ENCODE measurements at regions not wholly inside any gene's neighbourhood (a gene's known extent, or its start where the extent isn't known, plus 50 kb on each side); places are given as distances from the start of the nearest gene placed in this dataset.

- no peak overlapping the region for H3K4me3 Mint-ChIP-seq
Measured at GRCh38 chr11:112398798-112399478, 138.3 kb upstream of the PLET1 start.

DNA sequence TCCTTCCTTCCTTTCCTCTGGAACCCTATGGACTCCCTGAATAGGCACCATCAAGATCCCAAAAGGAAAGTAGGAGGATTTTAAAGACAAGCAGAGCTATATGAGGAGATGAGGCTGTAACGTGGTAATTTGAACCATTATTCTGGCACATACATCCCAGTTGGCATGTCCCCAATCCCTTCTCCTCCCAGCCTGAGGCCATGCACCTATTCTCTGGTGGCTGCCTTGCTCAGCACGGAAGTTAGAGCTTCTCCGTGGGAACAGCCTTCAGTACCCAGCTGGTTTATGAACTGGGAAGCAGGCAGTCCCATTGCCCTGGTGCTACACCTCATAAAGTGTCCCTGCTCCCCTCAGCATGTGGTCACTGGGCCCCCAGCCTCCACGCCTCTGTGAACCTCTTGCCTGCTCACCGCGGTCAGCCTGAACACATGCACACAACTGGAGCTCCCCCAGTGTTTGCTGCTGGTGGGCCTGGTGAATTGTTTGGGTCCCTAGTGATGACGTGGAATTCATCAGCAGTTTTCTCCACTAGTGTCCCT, 139.9 kb upstream of the PLET1 start:
- Mint-ChIP-seq H3K27me3 (ENCODE audit: low read depth) (peaks cover 24% of the 10 kb centered on the region), H3K9me3 (no peaks in the 10 kb centered on the region)

More at GRCh38 chr11:112398798-112399478, 138.3 kb upstream of the PLET1 start:
- H3K27ac Mint-ChIP-seq (ENCODE audit: unreplicated experiment): no peak overlapping the region
- DNase-seq (ENCODE audit: low read depth, low spot score): no peak
- H3K27me3 Mint-ChIP-seq (ENCODE audit: low read depth): peaks cover 25% of the 10 kb centered on the region
- TF ChIP-seq, protein P1, sequence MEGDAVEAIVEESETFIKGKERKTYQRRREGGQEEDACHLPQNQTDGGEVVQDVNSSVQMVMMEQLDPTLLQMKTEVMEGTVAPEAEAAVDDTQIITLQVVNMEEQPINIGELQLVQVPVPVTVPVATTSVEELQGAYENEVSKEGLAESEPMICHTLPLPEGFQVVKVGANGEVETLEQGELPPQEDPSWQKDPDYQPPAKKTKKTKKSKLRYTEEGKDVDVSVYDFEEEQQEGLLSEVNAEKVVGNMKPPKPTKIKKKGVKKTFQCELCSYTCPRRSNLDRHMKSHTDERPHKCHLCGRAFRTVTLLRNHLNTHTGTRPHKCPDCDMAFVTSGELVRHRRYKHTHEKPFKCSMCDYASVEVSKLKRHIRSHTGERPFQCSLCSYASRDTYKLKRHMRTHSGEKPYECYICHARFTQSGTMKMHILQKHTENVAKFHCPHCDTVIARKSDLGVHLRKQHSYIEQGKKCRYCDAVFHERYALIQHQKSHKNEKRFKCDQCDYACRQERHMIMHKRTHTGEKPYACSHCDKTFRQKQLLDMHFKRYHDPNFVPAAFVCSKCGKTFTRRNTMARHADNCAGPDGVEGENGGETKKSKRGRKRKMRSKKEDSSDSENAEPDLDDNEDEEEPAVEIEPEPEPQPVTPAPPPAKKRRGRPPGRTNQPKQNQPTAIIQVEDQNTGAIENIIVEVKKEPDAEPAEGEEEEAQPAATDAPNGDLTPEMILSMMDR (conservative IDR thresholded peaks at IDR 0.05): no peak
- H3K9me3 Mint-ChIP-seq: no peaks in the 10 kb centered on the region
- peaks cover 12% of the 10 kb centered on the region for H3K4me1 Mint-ChIP-seq
- no peaks in the 10 kb centered on the region for H3K36me3 Mint-ChIP-seq (ENCODE audit: low read depth)

DNA sequence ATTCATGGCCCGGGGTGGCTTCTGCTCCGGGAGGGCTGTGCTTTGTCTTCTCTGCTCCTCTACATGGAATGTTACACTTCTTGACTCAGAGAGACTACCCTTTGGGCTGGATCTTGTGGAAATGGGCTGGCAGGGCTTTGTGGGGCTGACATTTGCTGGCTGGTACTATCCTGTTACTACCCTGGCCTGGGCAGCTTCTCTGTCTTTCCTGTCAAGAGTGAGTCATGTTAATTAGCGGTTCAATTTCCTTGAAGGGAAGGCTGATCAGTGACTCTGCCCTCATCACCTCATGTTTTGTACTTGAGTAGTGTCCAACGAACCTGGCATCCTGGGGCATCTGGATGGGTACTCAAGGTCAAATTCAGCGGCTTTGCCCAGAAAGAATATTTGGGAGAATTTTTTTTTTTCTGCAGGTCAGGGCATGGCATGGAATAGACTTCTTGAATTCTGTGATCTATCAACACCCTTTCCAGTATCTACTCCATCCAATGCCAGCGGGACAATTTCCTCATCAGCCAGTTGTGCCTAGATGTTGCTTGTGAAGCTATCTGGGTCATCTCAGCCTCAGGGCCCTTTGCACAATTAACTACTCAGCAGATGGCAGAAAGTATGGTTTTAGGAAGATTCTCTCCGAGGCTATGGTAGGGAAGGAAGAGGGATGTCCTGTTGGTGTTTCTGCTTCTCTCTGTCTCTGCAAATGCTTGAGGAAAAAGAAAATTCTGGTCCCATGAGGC, 140.5 kb upstream of the PLET1 start:
- TF ChIP-seq, protein P1 (conservative IDR thresholded peaks at IDR 0.05): no peak
- no peak for DNase-seq (ENCODE audit: low read depth, low spot score)
- peaks cover 19% of the 10 kb centered on the region for H3K27me3 Mint-ChIP-seq (ENCODE audit: low read depth)
- H3K36me3 Mint-ChIP-seq (ENCODE audit: low read depth): no peaks in the 10 kb centered on the region
- H3K4me1 Mint-ChIP-seq: peaks cover 12% of the 10 kb centered on the region
- no peaks in the 10 kb centered on the region for H3K9me3 Mint-ChIP-seq
- H3K27ac Mint-ChIP-seq (ENCODE audit: unreplicated experiment): no peak overlapping the region
- no peak overlapping the region for H3K4me3 Mint-ChIP-seq

More for the DNA sequence above, 139.9 kb upstream of the PLET1 start:
- Mint-ChIP-seq H3K36me3 (ENCODE audit: low read depth) (no peaks in the 10 kb centered on the region), H3K4me3 (no peak overlapping the region), H3K27ac (ENCODE audit: unreplicated experiment) (no peak overlapping the region), H3K4me1 (peaks cover 12% of the 10 kb centered on the region)
- DNase-seq (ENCODE audit: low read depth, low spot score): no peak
- TF ChIP-seq, protein P1 (conservative IDR thresholded peaks at IDR 0.05): no peak

DNA sequence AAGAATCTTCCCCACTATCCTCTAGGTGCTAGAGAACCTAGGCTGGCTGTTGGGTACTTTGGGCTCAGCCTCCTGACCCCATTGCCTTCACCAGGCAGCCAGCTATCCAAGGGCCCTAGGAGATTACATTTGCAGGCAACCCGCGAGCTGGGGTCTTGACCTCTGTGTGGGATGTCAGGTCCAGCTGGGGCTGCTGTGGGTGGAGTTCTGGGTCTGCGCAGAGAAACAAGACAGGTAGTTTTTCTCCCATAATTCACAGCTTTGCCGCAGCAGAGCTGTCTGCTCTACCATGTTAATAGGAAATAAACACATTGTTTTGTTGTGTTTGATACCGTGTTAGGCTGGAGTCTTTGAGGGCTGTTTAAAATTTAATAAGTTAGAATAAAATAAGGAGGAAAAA, 142.8 kb upstream of the PLET1 start:
- H3K27me3 Mint-ChIP-seq (ENCODE audit: low read depth): peaks cover 3% of the 10 kb centered on the region
- no peak overlapping the region for H3K27ac Mint-ChIP-seq (ENCODE audit: unreplicated experiment)
- H3K36me3 Mint-ChIP-seq (ENCODE audit: low read depth): no peaks in the 10 kb centered on the region
- DNase-seq (ENCODE audit: low read depth, low spot score): no peak
- no peak overlapping the region for H3K4me3 Mint-ChIP-seq
- no peaks in the 10 kb centered on the region for H3K9me3 Mint-ChIP-seq
- TF ChIP-seq, protein P1 (conservative IDR thresholded peaks at IDR 0.05): no peak
- H3K4me1 Mint-ChIP-seq: peaks cover 12% of the 10 kb centered on the region

DNA sequence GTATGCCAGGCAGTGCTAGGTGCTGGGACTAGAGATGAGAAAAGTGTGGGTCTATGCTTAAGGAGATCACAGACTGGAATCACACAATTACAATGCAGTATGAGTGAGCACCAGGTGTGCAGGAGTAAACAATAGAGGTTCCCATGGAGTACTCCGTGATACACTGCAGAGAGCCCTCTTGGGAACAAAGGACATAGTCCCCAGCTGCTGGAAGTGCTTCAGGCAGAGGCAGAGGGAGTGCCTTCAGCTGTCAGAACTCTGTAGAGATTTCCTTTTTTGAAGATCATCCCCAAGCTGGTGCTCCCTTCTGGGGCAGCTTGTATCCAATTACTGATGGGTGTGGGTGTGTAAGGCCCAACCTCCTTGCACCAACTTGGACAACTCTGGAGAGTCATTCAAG, 143.5 kb upstream of the PLET1 start:
- Mint-ChIP-seq H3K36me3 (ENCODE audit: low read depth) (no peaks in the 10 kb centered on the region), H3K27ac (ENCODE audit: unreplicated experiment) (peak overlapping the region; percentile 10), H3K27me3 (ENCODE audit: low read depth) (peaks cover 9% of the 10 kb centered on the region), H3K4me3 (no peak overlapping the region), H3K9me3 (no peaks in the 10 kb centered on the region), H3K4me1 (peaks cover 9% of the 10 kb centered on the region)
- TF ChIP-seq, protein P1 (conservative IDR thresholded peaks at IDR 0.05): no peak
- DNase-seq (ENCODE audit: low read depth, low spot score): no peak

Data from neural crest cell (in vitro differentiated cells).